ENCODE measurements at regions not wholly inside any gene's neighbourhood (a gene's known extent, or its start where the extent isn't known, plus 50 kb on each side); places are given as distances from the start of the nearest gene placed in this dataset.

- DNase-seq, result no peak
- no peak for TF ChIP-seq CTCF (IDR thresholded peaks at IDR 0.05; ENCODE audit: low read depth, low read length)
- Histone ChIP-seq H3K36me3 (no peaks in the 10 kb centered on the region), H3K4me1 (no peaks in the 10 kb centered on the region), H3K4me3 (ENCODE audit: low read depth, low read length) (no peak overlapping the region), H3K9me3 (no peaks in the 10 kb centered on the region), H3K27me3 (no peaks in the 10 kb centered on the region)
Observed at GRCh38 chr15:98121957-98122356, 161.5 kb downstream of the ARRDC4 start.

- no peak for DNase-seq
Observed at GRCh38 chr15:98123297-98123696, 162.8 kb downstream of the ARRDC4 start.

GRCh38 chr15:98123834-98124233, 163.3 kb downstream of the ARRDC4 start:
- Histone ChIP-seq H3K4me1 (no peaks in the 10 kb centered on the region), H3K9me3 (no peaks in the 10 kb centered on the region), H3K27me3 (no peaks in the 10 kb centered on the region), H3K4me3 (ENCODE audit: low read depth, low read length) (no peak overlapping the region), H3K36me3 (no peaks in the 10 kb centered on the region)
- no peak for TF ChIP-seq CTCF (IDR thresholded peaks at IDR 0.05; ENCODE audit: low read depth, low read length)
- no peak for DNase-seq

More at GRCh38 chr15:98123297-98123696, 162.8 kb downstream of the ARRDC4 start:
- Histone ChIP-seq H3K36me3 (no peaks in the 10 kb centered on the region), H3K4me1 (no peaks in the 10 kb centered on the region), H3K4me3 (ENCODE audit: low read depth, low read length) (no peak overlapping the region), H3K9me3 (no peaks in the 10 kb centered on the region), H3K27me3 (no peaks in the 10 kb centered on the region)
- no peak for TF ChIP-seq CTCF (IDR thresholded peaks at IDR 0.05; ENCODE audit: low read depth, low read length)

- no peak overlapping the region for H3K4me3 ChIP-seq (ENCODE audit: low read depth, low read length)
- H3K27me3 ChIP-seq, result no peaks in the 10 kb centered on the region
- H3K9me3 ChIP-seq, result no peaks in the 10 kb centered on the region
- TF ChIP-seq CTCF (IDR thresholded peaks at IDR 0.05; ENCODE audit: low read depth, low read length), result no peak
- no peaks in the 10 kb centered on the region for H3K4me1 ChIP-seq
- no peak for DNase-seq
- H3K36me3 ChIP-seq, result no peaks in the 10 kb centered on the region
Observed at GRCh38 chr15:98124581-98124980, 164.1 kb downstream of the ARRDC4 start.

- Histone ChIP-seq H3K36me3 (no peaks in the 10 kb centered on the region), H3K27me3 (no peaks in the 10 kb centered on the region), H3K4me3 (ENCODE audit: low read depth, low read length) (no peak overlapping the region), H3K4me1 (no peaks in the 10 kb centered on the region), H3K9me3 (no peaks in the 10 kb centered on the region)
- no peak for TF ChIP-seq CTCF (IDR thresholded peaks at IDR 0.05; ENCODE audit: low read depth, low read length)
- DNase-seq, result no peak
Observed at GRCh38 chr15:98126326-98127085, 166.0 kb downstream of the ARRDC4 start.

GRCh38 chr15:98127586-98127985, 167.1 kb downstream of the ARRDC4 start:
- no peaks in the 10 kb centered on the region for H3K9me3 ChIP-seq
- no peaks in the 10 kb centered on the region for H3K4me1 ChIP-seq
- no peaks in the 10 kb centered on the region; the same call in 1 of the 2 replicates for H3K27me3 ChIP-seq
- no peaks in the 10 kb centered on the region for H3K36me3 ChIP-seq
- H3K4me3 ChIP-seq (ENCODE audit: low read depth, low read length), result no peak overlapping the region
- DNase-seq, result no peak
- no peak for TF ChIP-seq CTCF (IDR thresholded peaks at IDR 0.05; ENCODE audit: low read depth, low read length)

All from BE2C (cell line).